Renal cortical epithelial cell (primary cell): ENCODE measurements at regions not wholly inside any gene's neighbourhood (a gene's known extent, or its start where the extent isn't known, plus 50 kb on each side); places are given as distances from the start of the nearest gene placed in this dataset.
"Not testable (repeated sequence)": the region's sequence is repeated elsewhere in the genome, so short reads cannot be mapped to it uniquely, and the experiment has no call there.

Source experiments
- DNase-seq: peaks from one replicate; pipeline ENCODE4 v3.0.0-alpha.2; 2011; ENCODE audit warnings: low read depth

- no peak for DNase-seq
Observed at GRCh38 chr6:137545073-137545472, 50.9 kb upstream of the OLIG3 start.

- no peak for DNase-seq
Observed at GRCh38 chr6:137547186-137547585, 53.0 kb upstream of the OLIG3 start.

- DNase-seq = no peak
Observed at GRCh38 chr6:137547601-137548000, 53.4 kb upstream of the OLIG3 start.

GRCh38 chr6:137549106-137549505 lies 54.9 kb upstream of the OLIG3 start:
- DNase-seq = no peak

GRCh38 chr6:137550535-137550934 lies 56.3 kb upstream of the OLIG3 start:
- no peak for DNase-seq

- DNase-seq = no peak
Observed at GRCh38 chr6:137552146-137552545, 58.0 kb upstream of the OLIG3 start.

GRCh38 chr6:137552809-137553208 lies 58.6 kb upstream of the OLIG3 start:
- no peak for DNase-seq

- not testable (repeated sequence) for DNase-seq
Observed at GRCh38 chr6:137559521-137560183, 65.5 kb upstream of the OLIG3 start.

GRCh38 chr6:137560184-137560563 lies 66.0 kb upstream of the OLIG3 start:
- no peak for DNase-seq

- DNase-seq = no peak
Observed at GRCh38 chr6:137568067-137568466, 73.9 kb upstream of the OLIG3 start.

GRCh38 chr6:137570393-137570792 lies 76.2 kb upstream of the OLIG3 start:
- no peak for DNase-seq

GRCh38 chr6:137571854-137572253 lies 77.7 kb upstream of the OLIG3 start:
- DNase-seq = peak; percentile 34

GRCh38 chr6:137573739-137574138 lies 79.5 kb upstream of the OLIG3 start:
- no peak for DNase-seq

GRCh38 chr6:137579612-137580011 lies 85.4 kb upstream of the OLIG3 start:
- no peak for DNase-seq

GRCh38 chr6:137581019-137581707 lies 87.0 kb upstream of the OLIG3 start:
- DNase-seq = no peak

- not testable (repeated sequence) for DNase-seq
Observed at GRCh38 chr6:137583519-137583918, 89.3 kb upstream of the OLIG3 start.

- no peak for DNase-seq
Observed at GRCh38 chr6:137588472-137588871, 94.3 kb upstream of the OLIG3 start.

- peak; percentile 61 for DNase-seq
Observed at GRCh38 chr6:137589067-137589848, 95.1 kb upstream of the OLIG3 start.

GRCh38 chr6:137590684-137591083 lies 96.5 kb upstream of the OLIG3 start:
- no peak for DNase-seq

GRCh38 chr6:137601471-137601870 lies 107.3 kb upstream of the OLIG3 start:
- DNase-seq = peak; percentile 22

- DNase-seq = no peak
Observed at GRCh38 chr6:137602313-137603197, 108.4 kb upstream of the OLIG3 start.

GRCh38 chr6:137610702-137611101 lies 116.5 kb upstream of the OLIG3 start:
- no peak for DNase-seq
